Stimulated activated effector memory CD8-positive, alpha-beta T cell treated with anti-CD3 and anti-CD28 coated beads, Interleukin-12 subunit alpha, Interleukin-12 subunit beta, amount 100 ng/mL, for 72 hours (primary cell): ENCODE measurements at regions not wholly inside any gene's neighbourhood (a gene's known extent, or its start where the extent isn't known, plus 50 kb on each side); places are given as distances from the start of the nearest gene placed in this dataset.

ENCODE experiments used
- ATAC-seq: fragments of 150-1000 bp; cut with Tn5 transposase; 2 replicates; pipeline ENCODE4 v1.10.0; 2021
- DNase-seq, 2 donors: peaks; one replicate each; pipeline ENCODE4 v3.0.0; 2021 to 2022; ENCODE audit warnings: low spot score in 2 of 2
- H3K27ac Mint-ChIP-seq: one replicate; pipeline ENCODE4 v1.8.0; 2022; ENCODE audit warnings: mild to moderate bottlenecking, mixed read lengths
- H3K36me3 Mint-ChIP-seq: one replicate; pipeline ENCODE4 v1.8.0; 2022; ENCODE audit warnings: mild to moderate bottlenecking, mixed read lengths
- H3K4me1 Mint-ChIP-seq: one replicate; pipeline ENCODE4 v1.8.0; 2022; ENCODE audit warnings: mixed read lengths
- H3K4me3 Mint-ChIP-seq: one replicate; pipeline ENCODE4 v1.8.0; 2022; ENCODE audit warnings: mild to moderate bottlenecking, mixed read lengths
- H3K9me3 Mint-ChIP-seq: one replicate; pipeline ENCODE4 v1.8.0; 2022; ENCODE audit warnings: mixed read lengths

DNA sequence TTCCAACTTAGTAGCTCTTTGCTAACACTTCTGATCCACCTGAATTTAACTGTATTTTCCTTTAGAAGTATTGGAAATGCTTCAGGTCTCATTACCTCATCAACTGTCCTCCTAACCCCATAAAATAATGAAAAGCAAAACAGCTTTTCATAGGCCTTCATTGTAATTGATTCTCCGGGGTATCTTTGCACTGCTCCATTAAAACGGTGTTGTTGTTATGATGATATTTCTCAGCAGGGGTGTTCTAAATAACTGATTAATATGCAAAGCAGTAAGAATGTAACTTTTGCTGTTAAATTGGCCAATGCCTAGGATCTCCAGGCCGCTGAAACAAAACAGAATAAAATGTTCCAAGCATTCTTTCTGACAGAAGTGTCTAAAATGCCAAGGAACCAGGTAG, 1983.2 kb downstream of the EFNA5 start:
- H3K4me3 Mint-ChIP-seq = no peak overlapping the region
- no peaks in the 10 kb centered on the region for H3K36me3 Mint-ChIP-seq
- DNase-seq = no peak
- ATAC-seq = no peak
- H3K4me1 Mint-ChIP-seq = no peaks in the 10 kb centered on the region
- H3K27ac Mint-ChIP-seq = no peak overlapping the region
- H3K9me3 Mint-ChIP-seq = peaks cover 7% of the 10 kb centered on the region

- no peak overlapping the region for H3K4me3 Mint-ChIP-seq
- no peaks in the 10 kb centered on the region for H3K4me1 Mint-ChIP-seq
- no peaks in the 10 kb centered on the region for H3K36me3 Mint-ChIP-seq
- ATAC-seq (no peak), DNase-seq (no peak)
- H3K9me3 Mint-ChIP-seq = peaks cover 5% of the 10 kb centered on the region
- no peak overlapping the region for H3K27ac Mint-ChIP-seq
Measured at GRCh38 chr5:105685884-105686283, 1984.9 kb downstream of the EFNA5 start.

DNA sequence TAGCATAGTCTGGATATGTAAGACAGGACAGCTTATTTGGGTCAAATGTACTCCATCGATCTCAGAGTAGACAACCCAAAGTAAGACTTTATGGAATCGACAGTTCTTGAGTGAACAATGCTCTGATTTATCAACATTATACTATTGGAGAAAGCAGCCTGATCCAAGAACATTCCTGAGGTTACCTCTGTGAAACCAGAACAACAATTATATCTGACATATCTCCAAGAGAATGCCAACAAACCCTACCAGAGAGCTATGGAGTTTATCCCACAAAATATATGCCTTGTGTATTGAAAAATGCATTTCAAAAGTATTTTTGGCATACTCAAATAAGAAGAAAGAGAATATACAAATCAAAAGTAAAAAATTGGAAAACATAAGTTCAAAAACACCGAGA, 1985.9 kb downstream of the EFNA5 start:
- H3K4me3 Mint-ChIP-seq = no peak overlapping the region
- peaks cover 5% of the 10 kb centered on the region for H3K9me3 Mint-ChIP-seq
- ATAC-seq = no peak
- DNase-seq = no peak
- H3K4me1 Mint-ChIP-seq = no peaks in the 10 kb centered on the region
- no peak overlapping the region for H3K27ac Mint-ChIP-seq
- H3K36me3 Mint-ChIP-seq = no peaks in the 10 kb centered on the region

DNA sequence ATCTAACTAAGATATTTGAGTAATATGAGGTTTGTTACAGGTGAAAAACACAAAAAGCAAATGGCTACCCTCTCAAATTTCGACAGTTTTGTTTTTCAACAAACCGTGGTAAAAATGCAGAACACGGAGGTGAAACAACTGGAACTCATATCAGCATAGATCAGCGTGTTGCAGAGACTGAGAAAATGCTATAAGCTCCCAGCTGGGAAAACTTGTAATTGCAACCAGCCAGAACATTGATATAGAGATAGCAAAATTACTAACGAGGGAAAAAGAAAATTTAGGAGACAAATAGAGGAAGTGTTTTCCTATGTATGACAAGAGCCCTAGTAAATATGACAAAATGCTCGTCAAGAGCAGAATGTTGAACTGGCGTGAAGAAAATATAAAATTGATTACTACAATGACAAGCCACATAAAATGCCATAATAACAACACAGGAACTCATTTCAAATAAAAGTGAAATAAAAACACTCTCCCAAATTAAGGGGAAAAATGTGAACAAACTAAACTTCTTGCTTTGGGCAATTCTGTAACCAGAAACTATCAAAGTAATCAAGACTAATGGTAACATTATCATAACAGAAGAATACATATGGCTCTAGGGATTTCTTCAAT, 1989.8 kb downstream of the EFNA5 start:
- Mint-ChIP-seq H3K36me3 (no peaks in the 10 kb centered on the region), H3K27ac (no peak overlapping the region), H3K4me1 (no peaks in the 10 kb centered on the region), H3K4me3 (no peak overlapping the region), H3K9me3 (peaks cover 5% of the 10 kb centered on the region)
- ATAC-seq (no peak), DNase-seq (no peak)

- peaks cover 7% of the 10 kb centered on the region for H3K9me3 Mint-ChIP-seq
- ATAC-seq (no peak), DNase-seq (no peak)
- H3K4me1 Mint-ChIP-seq = no peaks in the 10 kb centered on the region
- H3K36me3 Mint-ChIP-seq = no peaks in the 10 kb centered on the region
- H3K27ac Mint-ChIP-seq = no peak overlapping the region
- H3K4me3 Mint-ChIP-seq = no peak overlapping the region
Measured at GRCh38 chr5:105677291-105677690, 1993.4 kb downstream of the EFNA5 start.

- ATAC-seq (no peak), DNase-seq (no peak)
- Mint-ChIP-seq H3K9me3 (peaks cover 26% of the 10 kb centered on the region), H3K4me3 (no peak overlapping the region), H3K4me1 (no peaks in the 10 kb centered on the region), H3K27ac (no peak overlapping the region), H3K36me3 (no peaks in the 10 kb centered on the region)
Measured at GRCh38 chr5:105670596-105670995, 2000.1 kb downstream of the EFNA5 start.

GRCh38 chr5:105663671-105664070, 2007.1 kb downstream of the EFNA5 start:
- ATAC-seq (no peak), DNase-seq (no peak)
- Mint-ChIP-seq H3K4me3 (no peak overlapping the region), H3K27ac (no peak overlapping the region), H3K4me1 (no peaks in the 10 kb centered on the region), H3K36me3 (no peaks in the 10 kb centered on the region), H3K9me3 (peaks cover 16% of the 10 kb centered on the region)

GRCh38 chr5:105659396-105659795, 2011.3 kb downstream of the EFNA5 start:
- no peaks in the 10 kb centered on the region for H3K4me1 Mint-ChIP-seq
- no peak for ATAC-seq
- H3K9me3 Mint-ChIP-seq = peaks cover 8% of the 10 kb centered on the region
- no peaks in the 10 kb centered on the region for H3K36me3 Mint-ChIP-seq
- no peak overlapping the region for H3K27ac Mint-ChIP-seq
- H3K4me3 Mint-ChIP-seq = no peak overlapping the region
- DNase-seq = no peak

- no peak for ATAC-seq
- Mint-ChIP-seq H3K4me3 (no peak overlapping the region), H3K36me3 (no peaks in the 10 kb centered on the region), H3K27ac (no peak overlapping the region), H3K9me3 (peaks cover 10% of the 10 kb centered on the region), H3K4me1 (no peaks in the 10 kb centered on the region)
- DNase-seq = no peak
Measured at GRCh38 chr5:105640328-105640727, 2030.4 kb downstream of the EFNA5 start.

DNA sequence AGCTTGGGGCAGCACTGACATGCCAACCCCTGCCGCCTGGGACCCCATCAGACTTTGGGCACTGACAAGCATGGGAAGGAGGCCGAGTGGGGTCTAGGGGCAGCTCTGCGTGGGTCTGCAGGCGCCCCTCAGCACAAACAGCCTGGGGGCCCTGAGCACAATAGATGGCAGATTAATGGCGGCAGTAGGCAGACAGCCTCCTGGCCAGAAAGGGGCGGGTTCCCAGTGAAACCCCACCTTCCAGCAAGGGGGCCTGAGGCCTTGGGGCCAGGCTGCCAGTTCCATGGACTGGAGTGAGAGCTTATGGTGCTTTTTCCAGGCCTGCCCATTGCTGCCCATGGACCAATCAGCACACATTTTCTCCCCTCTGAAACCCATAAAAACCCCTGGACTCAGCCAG, 2031.2 kb downstream of the EFNA5 start:
- no peak overlapping the region for H3K4me3 Mint-ChIP-seq
- no peak for DNase-seq
- H3K36me3 Mint-ChIP-seq = no peaks in the 10 kb centered on the region
- no peak for ATAC-seq
- no peak overlapping the region for H3K27ac Mint-ChIP-seq
- no peaks in the 10 kb centered on the region for H3K4me1 Mint-ChIP-seq
- H3K9me3 Mint-ChIP-seq = peaks cover 10% of the 10 kb centered on the region

DNA sequence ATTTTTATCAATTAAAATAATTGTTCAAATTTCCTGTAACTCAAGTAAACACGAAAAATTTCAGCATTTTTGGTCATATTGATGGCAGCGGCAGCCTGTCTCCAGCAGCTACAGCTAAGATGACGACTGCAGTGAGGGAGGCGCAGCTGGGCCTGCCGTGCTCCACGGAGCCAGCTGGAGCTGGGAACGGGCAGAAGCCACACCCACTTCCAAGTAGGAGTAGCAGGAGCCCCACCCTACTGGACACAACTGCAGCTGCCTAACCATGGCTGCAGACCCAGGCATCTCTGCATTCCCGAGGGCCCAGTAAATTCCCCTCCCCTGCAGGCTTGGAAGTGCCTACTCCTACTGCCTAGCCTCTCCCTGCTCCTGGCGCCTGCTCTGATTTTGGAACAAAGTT, 2031.7 kb downstream of the EFNA5 start:
- Mint-ChIP-seq H3K9me3 (peaks cover 9% of the 10 kb centered on the region), H3K4me3 (no peak overlapping the region), H3K36me3 (no peaks in the 10 kb centered on the region), H3K4me1 (no peaks in the 10 kb centered on the region), H3K27ac (no peak overlapping the region)
- ATAC-seq (no peak), DNase-seq (no peak)

GRCh38 chr5:105638437-105638836, 2032.3 kb downstream of the EFNA5 start:
- ATAC-seq (no peak), DNase-seq (no peak)
- peaks cover 7% of the 10 kb centered on the region for H3K9me3 Mint-ChIP-seq
- no peak overlapping the region for H3K4me3 Mint-ChIP-seq
- H3K36me3 Mint-ChIP-seq = no peaks in the 10 kb centered on the region
- H3K27ac Mint-ChIP-seq = no peak overlapping the region
- H3K4me1 Mint-ChIP-seq = no peaks in the 10 kb centered on the region

DNA sequence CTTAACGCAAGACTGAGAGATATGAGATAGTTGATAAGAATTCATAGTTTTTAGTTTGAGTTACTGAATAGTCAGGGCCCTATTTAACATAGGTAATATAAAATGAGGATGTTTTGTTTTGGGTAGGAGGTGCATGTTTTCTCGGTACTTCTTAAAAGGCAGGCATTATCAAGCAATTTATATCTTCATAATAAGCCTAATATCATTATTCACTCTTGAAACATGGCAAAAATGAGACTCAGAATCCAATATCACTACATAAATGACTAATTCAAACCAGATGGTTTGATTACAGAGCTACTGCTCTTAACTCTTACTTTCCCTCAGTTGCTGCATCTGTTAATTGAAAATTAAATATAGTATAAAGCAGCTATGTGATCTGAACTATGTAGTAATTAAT, 2038.7 kb downstream of the EFNA5 start:
- ATAC-seq (no peak), DNase-seq (no peak)
- Mint-ChIP-seq H3K36me3 (no peaks in the 10 kb centered on the region), H3K9me3 (peaks cover 14% of the 10 kb centered on the region), H3K27ac (no peak overlapping the region), H3K4me1 (no peaks in the 10 kb centered on the region), H3K4me3 (no peak overlapping the region)

DNA sequence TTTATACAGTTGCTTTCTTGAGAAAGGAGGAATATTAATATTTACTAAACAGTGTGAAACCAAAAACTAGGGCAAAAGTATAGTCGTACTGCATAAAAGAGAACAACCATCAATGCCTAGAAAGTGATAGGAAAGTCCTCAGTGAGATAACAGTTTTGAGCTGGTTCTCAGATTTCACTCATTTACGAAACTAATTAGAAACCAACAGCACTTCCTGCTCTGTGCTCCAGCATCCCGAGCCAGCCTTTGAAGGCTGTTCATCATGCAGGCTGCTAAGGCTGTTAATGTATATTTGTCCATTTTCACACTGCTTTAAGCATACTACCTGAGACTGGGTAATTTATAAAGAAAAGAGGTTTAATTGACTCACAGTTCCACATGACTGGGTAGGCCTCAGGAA, 2039.9 kb downstream of the EFNA5 start:
- Mint-ChIP-seq H3K4me1 (no peaks in the 10 kb centered on the region), H3K9me3 (peaks cover 11% of the 10 kb centered on the region), H3K4me3 (no peak overlapping the region), H3K36me3 (no peaks in the 10 kb centered on the region), H3K27ac (no peak overlapping the region)
- no peak for ATAC-seq
- DNase-seq = no peak

- ATAC-seq (no peak), DNase-seq (no peak)
- Mint-ChIP-seq H3K27ac (no peak overlapping the region), H3K4me1 (no peaks in the 10 kb centered on the region), H3K36me3 (no peaks in the 10 kb centered on the region), H3K4me3 (no peak overlapping the region), H3K9me3 (peaks cover 10% of the 10 kb centered on the region)
Measured at GRCh38 chr5:105619725-105620124, 2051.0 kb downstream of the EFNA5 start.

DNA sequence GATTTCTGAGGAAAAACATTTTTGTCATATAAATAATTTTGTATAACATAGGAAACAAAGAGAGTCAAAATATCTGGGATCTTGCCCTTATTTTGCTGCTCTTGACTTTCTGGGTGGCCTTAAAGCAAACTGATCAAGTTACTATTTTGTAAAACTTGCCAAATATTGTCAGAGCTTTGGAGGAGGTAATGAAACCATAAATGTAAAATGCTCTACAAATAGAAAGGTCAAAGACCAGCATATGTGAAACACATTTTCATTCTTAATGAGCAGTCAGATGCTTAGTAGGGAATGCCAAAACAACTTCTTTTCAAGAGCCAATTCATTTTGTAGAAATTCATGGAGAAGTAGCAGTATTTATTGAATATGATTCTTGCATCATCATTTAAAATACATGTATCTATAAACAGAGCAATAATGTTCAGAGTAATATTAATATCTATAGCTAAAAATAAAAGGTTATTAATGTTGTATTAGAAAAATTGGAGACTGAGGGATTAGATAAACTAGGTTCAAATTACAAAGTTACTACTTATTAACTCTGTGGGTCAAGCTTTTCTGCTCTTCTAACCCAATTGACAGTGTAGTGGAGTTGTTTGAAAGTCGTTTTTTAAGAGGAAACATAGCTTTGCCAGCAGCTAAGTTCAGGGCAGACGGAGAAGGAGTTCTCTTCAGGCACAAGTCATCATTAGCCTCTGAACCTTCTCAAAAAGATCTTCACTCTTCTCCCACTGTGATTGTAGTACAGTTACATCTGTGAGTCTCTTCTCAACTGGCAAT, 2053.1 kb downstream of the EFNA5 start:
- Mint-ChIP-seq H3K36me3 (no peaks in the 10 kb centered on the region), H3K9me3 (peaks cover 17% of the 10 kb centered on the region), H3K4me1 (no peaks in the 10 kb centered on the region), H3K27ac (no peak overlapping the region), H3K4me3 (no peak overlapping the region)
- DNase-seq (no peak), ATAC-seq (no peak)
